Body of pancreas (tissue), 4 donors: ENCODE measurements at regions not wholly inside any gene's neighbourhood (a gene's known extent, or its start where the extent isn't known, plus 50 kb on each side); places are given as distances from the start of the nearest gene placed in this dataset.

Source experiments
- ATAC-seq: fragments of 150-250 bp; one replicate; pipeline ENCODE4 v1.9.1; 2016
- DNase-seq, 4 donors: peaks; one replicate each; pipeline ENCODE4 v3.0.0-alpha.2; 2019
- H3K27ac ChIP-seq, 4 donors: fragments of 200-600 bp; sonication (generic); 1 replicate in 3 of 4; 2 replicates in 1 of 4; pipeline versions ENCODE4 v1.5.1 to v1.6.1; 2016 to 2019; ENCODE audit warnings: mild to moderate bottlenecking in 1 of 4, mixed read lengths in 1 of 4, moderate library complexity in 1 of 4
- H3K27me3 ChIP-seq, 2 donors: fragments of 200-600 bp; sonication (generic); one replicate each; pipeline ENCODE4 v1.6.0; 2016; ENCODE audit warnings: mild to moderate bottlenecking in 1 of 2
- H3K36me3 ChIP-seq, 2 donors: fragments of 200-600 bp; sonication (generic); replicated peaks in 1 of 2; 2 replicates each; pipeline ENCODE4 v1.5.1; 2016; ENCODE audit warnings: low read depth in 2 of 2; ENCODE audit not compliant: insufficient read depth in 1 of 2
- H3K4me1 ChIP-seq: fragments of 200-600 bp; sonication (generic); one replicate; pipeline ENCODE4 v1.6.0; 2016
- H3K4me3 ChIP-seq, 2 donors: fragments of 200-600 bp; sonication (generic); 1 replicate in 1 of 2; 2 replicates in 1 of 2; pipeline ENCODE4 v1.5.1; 2016 to 2019
- H3K9me3 ChIP-seq, 3 donors: fragments of 200-600 bp; sonication (generic); 1 replicate in 2 of 3; 2 replicates in 1 of 3; pipeline ENCODE4 v1.5.1; 2016
- POLR2A ChIP-seq, 3 donors: fragments of 450-650 bp; IDR thresholded peaks; one replicate each; pipeline ENCODE4 v1.6.1; 2016; ENCODE audit warnings: antibody characterized with exemption in 3 of 3, mild to moderate bottlenecking in 2 of 3
- WGBS, 2 donors: methylation state at CpG; one replicate each; pipeline ENCODE4 v1.1.5; 2017; 5-methylcytosine and 5-hydroxymethylcytosine counted together
- intact Hi-C: fragments of 100-400 bp; cut with DNase I; formaldehyde crosslinking; loops from one replicate; pipeline ENCODE4 v1.15.1; 2023
- TF ChIP-seq, protein P1 (sequence below), 7 experiments: fragments of 450-650 bp in 4 of 7; fragments of 200-600 bp in 3 of 7; sonication (generic) in 3 of 7; IDR thresholded peaks; one replicate each; pipeline ENCODE4 v1.5.1; 2016 to 2019; ENCODE audit warnings: antibody characterized with exemption in 7 of 7

DNA sequence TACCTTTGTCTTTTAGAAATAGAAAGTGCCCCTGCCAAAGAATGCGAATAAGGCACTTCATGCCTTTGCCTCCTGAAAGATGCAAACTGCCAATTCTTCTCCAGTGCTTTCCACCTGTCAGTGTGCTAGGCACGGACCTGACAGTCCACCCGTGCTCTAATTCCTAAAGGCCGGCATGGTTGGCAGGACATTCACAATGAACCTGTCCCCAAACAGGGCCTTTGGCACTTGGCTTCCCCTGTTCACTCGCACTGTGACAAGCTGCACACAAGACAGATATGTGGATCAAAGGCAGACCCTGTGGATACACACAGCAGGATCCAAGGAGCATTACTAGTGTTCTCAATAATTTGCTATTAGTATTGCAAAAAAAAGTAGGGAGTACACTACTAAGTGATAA is 505.7 kb upstream of the AGTR1 start:
- DNase-seq (no peak), ATAC-seq (no peak)
- Histone ChIP-seq H3K36me3 (no peaks in the 10 kb centered on the region), H3K4me1 (no peaks in the 10 kb centered on the region), H3K27ac (no peak overlapping the region), H3K9me3 (no peaks in the 10 kb centered on the region), H3K27me3 (no peaks in the 10 kb centered on the region), H3K4me3 (no peak overlapping the region)
- TF ChIP-seq, protein P1, sequence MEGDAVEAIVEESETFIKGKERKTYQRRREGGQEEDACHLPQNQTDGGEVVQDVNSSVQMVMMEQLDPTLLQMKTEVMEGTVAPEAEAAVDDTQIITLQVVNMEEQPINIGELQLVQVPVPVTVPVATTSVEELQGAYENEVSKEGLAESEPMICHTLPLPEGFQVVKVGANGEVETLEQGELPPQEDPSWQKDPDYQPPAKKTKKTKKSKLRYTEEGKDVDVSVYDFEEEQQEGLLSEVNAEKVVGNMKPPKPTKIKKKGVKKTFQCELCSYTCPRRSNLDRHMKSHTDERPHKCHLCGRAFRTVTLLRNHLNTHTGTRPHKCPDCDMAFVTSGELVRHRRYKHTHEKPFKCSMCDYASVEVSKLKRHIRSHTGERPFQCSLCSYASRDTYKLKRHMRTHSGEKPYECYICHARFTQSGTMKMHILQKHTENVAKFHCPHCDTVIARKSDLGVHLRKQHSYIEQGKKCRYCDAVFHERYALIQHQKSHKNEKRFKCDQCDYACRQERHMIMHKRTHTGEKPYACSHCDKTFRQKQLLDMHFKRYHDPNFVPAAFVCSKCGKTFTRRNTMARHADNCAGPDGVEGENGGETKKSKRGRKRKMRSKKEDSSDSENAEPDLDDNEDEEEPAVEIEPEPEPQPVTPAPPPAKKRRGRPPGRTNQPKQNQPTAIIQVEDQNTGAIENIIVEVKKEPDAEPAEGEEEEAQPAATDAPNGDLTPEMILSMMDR (IDR thresholded peaks at IDR 0.05): no peak
- TF ChIP-seq POLR2A (IDR thresholded peaks at IDR 0.05): no peak
- intact Hi-C loops: no loop called here
- 52 to 59% methylated on average over 5 of the region's 5 CpGs for WGBS, 2 donors

DNA sequence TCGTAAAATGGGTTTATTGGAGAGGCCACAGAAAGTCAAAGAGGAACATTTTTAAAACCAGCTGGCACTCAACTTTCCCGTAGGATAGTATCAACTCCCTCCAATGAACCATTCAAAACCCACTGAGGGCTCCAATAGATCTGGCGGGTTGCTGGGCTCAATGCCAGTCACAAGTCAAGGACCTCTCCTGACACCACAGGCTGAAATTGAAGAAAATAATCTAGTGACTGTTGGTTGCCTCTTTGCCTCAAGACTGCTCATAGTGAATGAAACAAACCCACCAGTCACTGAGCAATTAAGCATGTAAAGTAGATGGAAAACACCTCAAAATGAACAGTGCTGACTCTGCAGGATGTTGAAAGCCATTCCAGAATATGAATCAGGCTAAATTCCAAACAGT is 500.6 kb upstream of the AGTR1 start:
- intact Hi-C loops: no loop called here
- Histone ChIP-seq H3K27me3 (no peaks in the 10 kb centered on the region), H3K4me3 (no peak overlapping the region), H3K36me3 (no peaks in the 10 kb centered on the region), H3K9me3 (no peaks in the 10 kb centered on the region), H3K4me1 (no peaks in the 10 kb centered on the region), H3K27ac (no peak overlapping the region)
- no peak for TF ChIP-seq POLR2A (IDR thresholded peaks at IDR 0.05)
- TF ChIP-seq, protein P1 (IDR thresholded peaks at IDR 0.05): no peak
- WGBS, 2 donors: 66 to 67% methylated on average over 3 of the region's 3 CpGs
- no peak for ATAC-seq
- DNase-seq: no peak

DNA sequence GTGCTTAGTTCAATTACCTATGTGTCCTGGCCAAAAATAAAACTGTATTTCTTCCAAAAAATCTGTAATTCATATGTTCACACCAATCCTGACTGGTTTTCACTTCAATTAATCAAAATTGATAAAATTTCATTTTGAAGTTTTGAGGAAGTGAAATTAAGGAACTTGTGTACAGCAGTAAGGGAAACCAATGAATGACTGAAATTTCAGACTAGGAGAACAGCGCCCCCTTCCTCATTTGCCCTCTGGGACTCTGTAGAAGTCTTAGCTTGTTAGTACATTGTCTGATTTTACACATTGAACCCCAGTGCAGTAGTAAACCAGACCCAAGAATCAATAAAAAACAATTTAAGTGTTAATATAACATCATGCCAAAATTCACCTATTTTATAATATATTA is 495.3 kb upstream of the AGTR1 start:
- TF ChIP-seq, protein P1 (IDR thresholded peaks at IDR 0.05): no peak
- TF ChIP-seq POLR2A (IDR thresholded peaks at IDR 0.05): no peak
- no peaks in the 10 kb centered on the region for H3K27me3 ChIP-seq
- H3K27ac ChIP-seq: no peak overlapping the region
- H3K9me3 ChIP-seq: no peaks in the 10 kb centered on the region
- H3K36me3 ChIP-seq: no peaks in the 10 kb centered on the region
- 21 to 41% methylated on average over 1 of the region's 1 CpG for WGBS, 2 donors
- DNase-seq (no peak), ATAC-seq (no peak)
- H3K4me1 ChIP-seq: no peaks in the 10 kb centered on the region
- H3K4me3 ChIP-seq: no peak overlapping the region
- intact Hi-C loops: no loop called here

DNA sequence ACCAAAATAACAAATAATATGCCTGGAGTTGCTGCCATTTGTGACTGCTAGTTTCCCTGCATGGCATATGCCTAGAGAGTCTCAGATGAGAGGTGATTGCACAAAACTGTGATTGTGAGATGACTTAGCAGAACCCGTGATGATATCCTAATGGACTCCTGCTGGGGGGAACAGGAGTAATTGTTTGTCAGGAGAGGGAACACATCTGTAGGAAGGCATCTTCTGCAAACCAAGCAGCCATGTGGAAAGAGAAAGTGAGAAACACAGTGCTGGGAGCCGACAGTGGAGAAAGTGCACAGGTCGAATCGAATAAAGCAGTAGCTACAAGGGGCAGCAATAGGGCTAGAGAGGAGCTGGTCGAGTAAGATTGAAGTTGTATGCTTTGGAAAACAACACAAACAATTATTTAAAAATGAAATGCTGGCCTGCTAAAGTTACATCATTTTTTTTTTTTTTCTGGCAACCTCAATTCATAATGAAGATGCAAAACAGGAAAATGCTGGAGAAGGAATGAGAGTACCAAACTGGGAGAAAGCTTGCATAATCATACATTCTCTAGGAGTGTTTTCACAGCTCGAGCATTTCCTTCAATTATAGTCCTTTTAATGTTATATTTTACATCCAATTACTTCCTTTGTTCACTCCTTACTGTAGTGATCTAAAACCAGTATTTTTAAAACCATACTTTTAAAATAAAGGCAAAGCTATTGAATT is 494.2 kb upstream of the AGTR1 start:
- Histone ChIP-seq H3K36me3 (no peaks in the 10 kb centered on the region), H3K4me3 (no peak overlapping the region), H3K4me1 (no peaks in the 10 kb centered on the region), H3K27ac (no peak overlapping the region), H3K27me3 (no peaks in the 10 kb centered on the region), H3K9me3 (no peaks in the 10 kb centered on the region)
- TF ChIP-seq, protein P1 (IDR thresholded peaks at IDR 0.05): no peak
- no peak for TF ChIP-seq POLR2A (IDR thresholded peaks at IDR 0.05)
- WGBS, 2 donors: 65 to 66% methylated on average over 6 of the region's 6 CpGs
- intact Hi-C loops: no loop called here
- DNase-seq: no peak
- no peak for ATAC-seq

DNA sequence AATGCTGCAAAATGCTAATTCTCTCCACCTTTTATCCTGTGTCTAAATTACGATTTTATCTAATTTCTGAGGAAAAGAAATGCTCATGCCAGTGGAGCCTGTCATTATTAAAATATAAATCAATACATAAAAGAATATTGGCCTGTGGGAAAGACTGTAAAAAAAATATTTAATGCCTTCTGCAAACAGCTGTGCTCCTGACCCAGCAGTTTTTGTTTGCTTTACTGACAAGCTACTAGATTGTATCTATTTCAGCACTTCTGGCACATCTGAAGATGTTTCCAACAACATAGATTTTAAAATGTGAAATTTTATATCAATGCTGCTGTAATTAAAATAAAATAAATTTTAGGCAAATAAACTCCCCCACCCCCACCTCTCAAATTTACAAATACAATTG is 493.6 kb upstream of the AGTR1 start:
- Histone ChIP-seq H3K4me3 (no peak overlapping the region), H3K4me1 (no peaks in the 10 kb centered on the region), H3K36me3 (no peaks in the 10 kb centered on the region), H3K9me3 (no peaks in the 10 kb centered on the region), H3K27ac (no peak overlapping the region), H3K27me3 (no peaks in the 10 kb centered on the region)
- 27 to 29% methylated on average over 1 of the region's 1 CpG for WGBS, 2 donors
- no peak for ATAC-seq
- intact Hi-C loops: no loop called here
- no peak for TF ChIP-seq POLR2A (IDR thresholded peaks at IDR 0.05)
- TF ChIP-seq, protein P1 (IDR thresholded peaks at IDR 0.05): no peak
- no peak for DNase-seq
